ENCODE measurements at regions not wholly inside any gene's neighbourhood (a gene's known extent, or its start where the extent isn't known, plus 50 kb on each side); places are given as distances from the start of the nearest gene placed in this dataset.

DNA sequence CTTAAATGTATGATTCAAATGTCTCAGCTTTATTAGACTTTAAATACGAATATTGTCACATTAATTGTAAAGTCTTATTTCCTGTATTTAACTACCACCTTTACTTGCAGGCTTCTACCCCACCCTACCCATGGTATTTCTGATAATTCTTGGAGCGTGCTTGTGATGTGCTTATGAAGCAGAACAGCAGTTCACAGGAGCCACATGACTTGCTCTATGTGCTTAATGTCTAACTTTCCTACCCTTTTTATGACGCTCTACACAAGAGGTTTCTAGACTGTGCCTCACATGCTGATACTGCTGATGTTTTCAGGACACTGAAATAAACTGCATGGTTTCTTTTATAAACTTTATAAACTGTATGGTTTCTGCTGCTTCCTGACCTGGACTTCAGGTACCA, 553.5 kb upstream of the CCDC54 start:
- TF ChIP-seq, protein P1, sequence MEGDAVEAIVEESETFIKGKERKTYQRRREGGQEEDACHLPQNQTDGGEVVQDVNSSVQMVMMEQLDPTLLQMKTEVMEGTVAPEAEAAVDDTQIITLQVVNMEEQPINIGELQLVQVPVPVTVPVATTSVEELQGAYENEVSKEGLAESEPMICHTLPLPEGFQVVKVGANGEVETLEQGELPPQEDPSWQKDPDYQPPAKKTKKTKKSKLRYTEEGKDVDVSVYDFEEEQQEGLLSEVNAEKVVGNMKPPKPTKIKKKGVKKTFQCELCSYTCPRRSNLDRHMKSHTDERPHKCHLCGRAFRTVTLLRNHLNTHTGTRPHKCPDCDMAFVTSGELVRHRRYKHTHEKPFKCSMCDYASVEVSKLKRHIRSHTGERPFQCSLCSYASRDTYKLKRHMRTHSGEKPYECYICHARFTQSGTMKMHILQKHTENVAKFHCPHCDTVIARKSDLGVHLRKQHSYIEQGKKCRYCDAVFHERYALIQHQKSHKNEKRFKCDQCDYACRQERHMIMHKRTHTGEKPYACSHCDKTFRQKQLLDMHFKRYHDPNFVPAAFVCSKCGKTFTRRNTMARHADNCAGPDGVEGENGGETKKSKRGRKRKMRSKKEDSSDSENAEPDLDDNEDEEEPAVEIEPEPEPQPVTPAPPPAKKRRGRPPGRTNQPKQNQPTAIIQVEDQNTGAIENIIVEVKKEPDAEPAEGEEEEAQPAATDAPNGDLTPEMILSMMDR (conservative IDR thresholded peaks at IDR 0.05): no peak
- TF ChIP-seq ZFX (IDR thresholded peaks at IDR 0.05): no peak
